Hepatocyte (in vitro differentiated cells): ENCODE measurements at regions not wholly inside any gene's neighbourhood (a gene's known extent, or its start where the extent isn't known, plus 50 kb on each side); places are given as distances from the start of the nearest gene placed in this dataset.

Source experiments
- DNase-seq: peaks from one replicate; pipeline ENCODE4 v3.0.0-alpha.2; 2016; ENCODE audit warnings: low spot score
- H2AFZ ChIP-seq: fragments of 200-600 bp; sonication (generic); 2 replicates; pipeline ENCODE4 v1.6.0; 2016; ENCODE audit warnings: antibody characterized with exemption, mild to moderate bottlenecking
- H3K27ac ChIP-seq: fragments of 200-600 bp; sonication (generic); 2 replicates; pipeline ENCODE4 v1.5.1; 2016; ENCODE audit warnings: mild to moderate bottlenecking
- H3K27me3 ChIP-seq: fragments of 200-600 bp; sonication (generic); 2 replicates; pipeline ENCODE4 v1.6.1; 2016
- H3K36me3 ChIP-seq: fragments of 200-600 bp; sonication (generic); replicated peaks from 2 replicates; pipeline ENCODE4 v1.5.1; 2016; ENCODE audit warnings: low read depth; ENCODE audit not compliant: insufficient read depth
- H3K4me1 ChIP-seq: fragments of 200-600 bp; sonication (generic); 2 replicates; pipeline ENCODE4 v1.5.1; 2016; ENCODE audit warnings: mild to moderate bottlenecking, moderate library complexity; ENCODE audit not compliant: insufficient read depth
- H3K4me2 ChIP-seq: fragments of 200-600 bp; sonication (generic); 2 replicates; pipeline ENCODE4 v1.6.0; 2016
- H3K4me3 ChIP-seq: fragments of 200-600 bp; sonication (generic); 2 replicates; pipeline ENCODE4 v1.5.1; 2016; ENCODE audit warnings: mild to moderate bottlenecking
- H3K79me2 ChIP-seq: fragments of 200-600 bp; sonication (generic); 2 replicates; pipeline ENCODE4 v1.6.0; 2017; ENCODE audit warnings: mild to moderate bottlenecking
- H3K9me2 ChIP-seq: fragments of 200-600 bp; sonication (generic); replicated peaks from 2 replicates; pipeline ENCODE4 v1.6.0; 2017; ENCODE audit warnings: mild to moderate bottlenecking; ENCODE audit not compliant: insufficient read depth
- H3K9me3 ChIP-seq: fragments of 200-600 bp; sonication (generic); 2 replicates; pipeline ENCODE4 v1.5.1; 2016; ENCODE audit warnings: low read depth, mild to moderate bottlenecking
- H4K20me1 ChIP-seq: fragments of 200-600 bp; sonication (generic); 2 replicates; pipeline ENCODE4 v1.6.0; 2016; ENCODE audit warnings: mild to moderate bottlenecking; ENCODE audit not compliant: insufficient read depth, poor library complexity, severe bottlenecking
- CTCF ChIP-seq: fragments of 200-600 bp; sonication (generic); IDR thresholded peaks from 2 replicates; pipeline ENCODE4 v1.5.1; 2016; ENCODE audit warnings: antibody characterized with exemption, mild to moderate bottlenecking; ENCODE audit not compliant: poor library complexity
- EZH2 ChIP-seq: fragments of 200-600 bp; sonication (generic); IDR thresholded peaks from 2 replicates; pipeline ENCODE4 v1.6.1; 2016; ENCODE audit warnings: antibody characterized with exemption, mild to moderate bottlenecking, borderline replicate concordance
- EZH2phosphoT487 ChIP-seq: fragments of 200-600 bp; sonication (generic); IDR thresholded peaks from one replicate; pipeline ENCODE4 v1.6.1; 2018; ENCODE audit warnings: antibody characterized with exemption, mild to moderate bottlenecking, low read depth, moderate library complexity; ENCODE audit not compliant: unreplicated experiment, severe bottlenecking
- WGBS: methylation state at CpG from one replicate; pipeline ENCODE4 v1.1.6; 2016; ENCODE audit warnings: low lambda C conversion rate; ENCODE audit errors: missing lambda C conversion rate; 5-methylcytosine and 5-hydroxymethylcytosine counted together

- H3K27ac ChIP-seq, result no peak overlapping the region
- H3K79me2 ChIP-seq, result no peaks in the 10 kb centered on the region
- no peaks in the 10 kb centered on the region for H3K9me3 ChIP-seq
- no peak overlapping the region for H3K4me3 ChIP-seq
- DNase-seq, result no peak
- 81% methylated on average over 4 of the region's 4 CpGs for WGBS
- no peaks in the 10 kb centered on the region for H4K20me1 ChIP-seq
- no peak overlapping the region for H2AFZ ChIP-seq
- H3K9me2 ChIP-seq, result no peaks in the 10 kb centered on the region
- TF ChIP-seq EZH2phosphoT487, result no peak
- TF ChIP-seq EZH2, result no peak
- TF ChIP-seq CTCF, result no peak
- no peaks in the 10 kb centered on the region for H3K27me3 ChIP-seq
- no peak overlapping the region for H3K4me2 ChIP-seq
- no peaks in the 10 kb centered on the region for H3K36me3 ChIP-seq
- no peaks in the 10 kb centered on the region for H3K4me1 ChIP-seq
Measured at GRCh38 chr13:95496485-95496884, 56.0 kb upstream of the CLDN10 start.

- no peak for DNase-seq
- WGBS, result 80% methylated on average over 3 of the region's 3 CpGs
- Histone ChIP-seq H2AFZ (no peak overlapping the region), H3K27ac (no peak overlapping the region), H3K4me3 (no peak overlapping the region), H3K9me3 (no peaks in the 10 kb centered on the region), H4K20me1 (no peaks in the 10 kb centered on the region), H3K36me3 (no peaks in the 10 kb centered on the region), H3K4me2 (no peak overlapping the region), H3K9me2 (no peaks in the 10 kb centered on the region), H3K79me2 (no peaks in the 10 kb centered on the region), H3K27me3 (no peaks in the 10 kb centered on the region), H3K4me1 (no peaks in the 10 kb centered on the region)
- TF ChIP-seq CTCF (no peak), EZH2 (no peak), EZH2phosphoT487 (no peak)
Measured at GRCh38 chr13:95497381-95497807, 55.1 kb upstream of the CLDN10 start.

GRCh38 chr13:95498886-95499285 is 53.6 kb upstream of the CLDN10 start:
- Histone ChIP-seq H3K36me3 (no peaks in the 10 kb centered on the region), H3K9me2 (no peaks in the 10 kb centered on the region), H3K4me3 (no peak overlapping the region), H3K4me1 (no peaks in the 10 kb centered on the region), H3K4me2 (no peak overlapping the region), H2AFZ (no peak overlapping the region), H4K20me1 (no peaks in the 10 kb centered on the region), H3K27ac (no peak overlapping the region), H3K79me2 (no peaks in the 10 kb centered on the region), H3K9me3 (no peaks in the 10 kb centered on the region), H3K27me3 (no peaks in the 10 kb centered on the region)
- WGBS, result 90% methylated on average over 8 of the region's 8 CpGs
- DNase-seq, result no peak
- TF ChIP-seq CTCF (no peak), EZH2 (no peak), EZH2phosphoT487 (no peak)
